Cardiac muscle cell (in vitro differentiated cells and primary cell): ENCODE measurements at regions not wholly inside any gene's neighbourhood (a gene's known extent, or its start where the extent isn't known, plus 50 kb on each side); places are given as distances from the start of the nearest gene placed in this dataset.

Experiments
- DNase-seq, 2 donors: peaks; one replicate each; pipeline versions ENCODE4 v3.0.0 to v3.0.0-alpha.2; 2010 to 2017; ENCODE audit warnings: low read depth in 1 of 2, low spot score in 1 of 2
- H3K27ac ChIP-seq: fragments of 200-600 bp; sonication (generic); 2 replicates; pipeline ENCODE4 v1.5.1; 2016
- H3K27me3 ChIP-seq: fragments of 200-600 bp; sonication (generic); 2 replicates; pipeline ENCODE4 v1.6.0; 2016; ENCODE audit warnings: control low read depth
- H3K36me3 ChIP-seq: fragments of 200-600 bp; sonication (generic); 2 replicates; pipeline ENCODE4 v1.5.1; 2016; ENCODE audit warnings: control low read depth
- H3K4me1 ChIP-seq: fragments of 200-600 bp; sonication (generic); 2 replicates; pipeline ENCODE4 v1.8.1; 2017; ENCODE audit warnings: low read depth, mild to moderate bottlenecking, mixed run types
- H3K4me3 ChIP-seq: fragments of 200-600 bp; sonication (generic); 2 replicates; pipeline ENCODE4 v1.5.1; 2016; ENCODE audit warnings: mild to moderate bottlenecking
- H3K9me3 ChIP-seq: fragments of 200-600 bp; sonication (generic); 2 replicates; pipeline ENCODE4 v1.5.1; 2017; ENCODE audit warnings: low read depth, mild to moderate bottlenecking, control low read depth
- TF ChIP-seq, protein P1 (sequence below): IDR thresholded peaks from 2 replicates; pipeline ENCODE4 v1.5.1; 2012; ENCODE audit warnings: low read depth, mild to moderate bottlenecking, low read length

DNA sequence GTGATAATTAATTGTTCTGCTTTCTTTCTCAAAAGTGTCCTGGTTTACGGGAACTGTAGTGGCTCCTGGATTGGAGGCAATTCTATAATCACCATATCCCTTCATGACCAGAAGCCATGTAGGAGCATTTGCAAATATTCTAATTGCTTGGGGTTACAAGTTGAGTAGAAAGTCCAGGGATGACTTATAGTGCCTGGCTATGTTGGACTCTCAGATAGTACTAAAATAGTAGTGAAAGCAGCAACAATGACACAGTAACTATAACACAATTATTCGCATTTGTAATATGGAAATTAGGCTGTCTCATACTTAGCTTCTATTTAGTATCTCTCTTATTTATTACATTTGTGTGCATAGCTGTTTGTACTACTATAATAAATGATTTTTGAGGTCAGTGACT, 712.5 kb upstream of the GRAMD2B start:
- no peak for DNase-seq
- no peaks in the 10 kb centered on the region for H3K27me3 ChIP-seq
- TF ChIP-seq, protein P1, sequence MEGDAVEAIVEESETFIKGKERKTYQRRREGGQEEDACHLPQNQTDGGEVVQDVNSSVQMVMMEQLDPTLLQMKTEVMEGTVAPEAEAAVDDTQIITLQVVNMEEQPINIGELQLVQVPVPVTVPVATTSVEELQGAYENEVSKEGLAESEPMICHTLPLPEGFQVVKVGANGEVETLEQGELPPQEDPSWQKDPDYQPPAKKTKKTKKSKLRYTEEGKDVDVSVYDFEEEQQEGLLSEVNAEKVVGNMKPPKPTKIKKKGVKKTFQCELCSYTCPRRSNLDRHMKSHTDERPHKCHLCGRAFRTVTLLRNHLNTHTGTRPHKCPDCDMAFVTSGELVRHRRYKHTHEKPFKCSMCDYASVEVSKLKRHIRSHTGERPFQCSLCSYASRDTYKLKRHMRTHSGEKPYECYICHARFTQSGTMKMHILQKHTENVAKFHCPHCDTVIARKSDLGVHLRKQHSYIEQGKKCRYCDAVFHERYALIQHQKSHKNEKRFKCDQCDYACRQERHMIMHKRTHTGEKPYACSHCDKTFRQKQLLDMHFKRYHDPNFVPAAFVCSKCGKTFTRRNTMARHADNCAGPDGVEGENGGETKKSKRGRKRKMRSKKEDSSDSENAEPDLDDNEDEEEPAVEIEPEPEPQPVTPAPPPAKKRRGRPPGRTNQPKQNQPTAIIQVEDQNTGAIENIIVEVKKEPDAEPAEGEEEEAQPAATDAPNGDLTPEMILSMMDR, result no peak

DNA sequence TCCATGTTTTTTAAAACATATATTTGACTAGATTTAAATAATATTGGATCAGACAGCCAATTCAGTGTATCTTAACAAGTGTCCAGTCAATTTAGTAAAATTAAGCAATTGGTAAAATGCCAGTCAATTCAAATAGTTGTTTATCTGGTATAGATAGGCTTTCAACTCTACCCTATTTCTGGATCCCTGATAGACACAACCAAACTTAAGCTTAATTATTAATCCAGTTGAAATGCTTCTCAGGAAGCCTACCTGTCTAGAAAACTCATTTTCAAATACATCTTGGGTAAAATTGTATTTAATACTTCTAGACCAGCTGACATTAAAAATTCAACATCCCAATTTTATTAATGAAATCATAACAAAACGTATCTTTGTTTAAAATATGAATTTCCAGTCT, 710.8 kb upstream of the GRAMD2B start:
- no peak for DNase-seq
- no peaks in the 10 kb centered on the region for H3K9me3 ChIP-seq
- H3K36me3 ChIP-seq, result no peaks in the 10 kb centered on the region
- H3K27me3 ChIP-seq, result no peaks in the 10 kb centered on the region
- TF ChIP-seq, protein P1, result no peak
- no peaks in the 10 kb centered on the region for H3K4me1 ChIP-seq
- H3K27ac ChIP-seq, result no peak overlapping the region
- no peak overlapping the region for H3K4me3 ChIP-seq

More for the DNA sequence above, 712.5 kb upstream of the GRAMD2B start:
- H3K27ac ChIP-seq, result no peak overlapping the region
- H3K4me1 ChIP-seq, result no peaks in the 10 kb centered on the region
- H3K9me3 ChIP-seq, result no peaks in the 10 kb centered on the region
- no peaks in the 10 kb centered on the region for H3K36me3 ChIP-seq
- H3K4me3 ChIP-seq, result no peak overlapping the region

DNA sequence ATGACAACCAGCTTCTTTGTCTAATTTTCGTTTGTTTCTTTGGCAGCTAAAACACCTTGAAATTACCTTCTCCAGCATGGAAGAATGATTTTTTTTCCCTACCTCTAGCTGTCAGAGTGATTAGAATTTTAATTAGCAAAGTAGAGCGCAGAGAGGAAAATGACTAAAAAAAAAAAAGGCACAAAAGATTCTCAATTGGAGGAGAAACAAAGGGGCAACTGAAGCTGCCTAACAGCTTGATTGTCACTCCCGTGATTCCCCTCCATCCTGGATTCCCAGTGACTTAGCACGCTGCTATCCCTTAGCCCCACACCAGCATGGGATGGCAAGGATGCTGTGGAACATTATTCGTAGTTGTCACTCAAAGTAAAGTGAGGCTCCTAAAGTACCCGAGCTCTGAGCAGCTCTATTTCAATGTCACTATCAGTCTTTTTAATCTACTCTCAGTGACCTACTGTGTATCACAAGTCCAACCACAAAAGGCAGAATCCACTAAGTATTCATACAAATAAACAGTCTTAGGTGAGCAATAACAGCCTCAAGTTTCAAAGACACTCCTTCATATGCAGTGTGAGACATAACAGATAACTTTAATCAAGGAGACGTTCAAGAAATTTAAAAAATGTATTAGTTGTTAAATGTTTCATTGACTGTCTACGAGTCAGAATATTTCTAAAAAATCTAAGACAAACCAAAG, 710.0 kb upstream of the GRAMD2B start:
- Histone ChIP-seq H3K9me3 (no peaks in the 10 kb centered on the region), H3K36me3 (no peaks in the 10 kb centered on the region), H3K27me3 (no peaks in the 10 kb centered on the region), H3K4me1 (no peaks in the 10 kb centered on the region), H3K4me3 (no peak overlapping the region), H3K27ac (no peak overlapping the region)
- no peak for DNase-seq
- TF ChIP-seq, protein P1, result no peak

DNA sequence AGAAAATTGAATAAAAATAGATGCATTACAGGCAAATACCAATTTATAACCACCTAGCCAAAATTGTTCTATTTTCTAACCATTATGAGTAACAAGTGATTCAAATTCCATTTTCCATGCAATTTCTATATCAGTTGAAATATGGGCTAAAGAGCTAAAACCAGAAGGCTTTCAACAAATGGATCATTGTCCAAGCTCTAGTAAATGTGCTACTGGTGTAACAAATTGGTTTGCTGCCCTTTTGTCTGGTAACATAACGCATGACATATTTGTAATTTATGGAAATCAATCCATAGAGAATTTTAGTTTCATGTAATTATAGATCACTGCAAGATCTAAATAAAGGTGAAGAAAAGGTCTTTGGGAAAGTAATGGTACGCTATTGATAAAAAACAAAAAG, 708.0 kb upstream of the GRAMD2B start:
- no peaks in the 10 kb centered on the region for H3K27me3 ChIP-seq
- H3K4me3 ChIP-seq, result no peak overlapping the region
- no peak overlapping the region for H3K27ac ChIP-seq
- TF ChIP-seq, protein P1, result no peak
- peaks cover 12% of the 10 kb centered on the region for H3K4me1 ChIP-seq
- no peaks in the 10 kb centered on the region for H3K9me3 ChIP-seq
- H3K36me3 ChIP-seq, result no peaks in the 10 kb centered on the region
- DNase-seq, result no peak

DNA sequence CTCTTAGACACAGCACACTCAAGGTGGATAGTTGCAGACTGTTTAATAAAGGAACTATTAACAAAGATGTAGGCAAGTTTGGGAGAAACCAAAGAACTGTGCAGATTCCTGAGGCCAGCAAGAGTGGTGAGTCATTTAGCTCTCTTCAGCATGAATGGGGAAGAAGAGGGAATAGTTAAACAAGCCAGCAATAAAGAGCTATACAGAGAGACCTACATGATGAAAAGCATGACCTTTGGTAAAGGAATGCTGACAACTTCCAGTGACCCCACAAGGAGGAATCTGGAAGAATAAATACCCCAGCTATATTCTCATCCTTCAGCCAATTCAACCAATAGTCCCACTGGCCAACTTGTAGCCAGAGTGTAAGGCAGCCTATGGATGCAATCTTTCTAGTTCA, 706.0 kb upstream of the GRAMD2B start:
- no peaks in the 10 kb centered on the region for H3K36me3 ChIP-seq
- H3K4me3 ChIP-seq, result no peak overlapping the region
- H3K27ac ChIP-seq, result no peak overlapping the region
- no peaks in the 10 kb centered on the region for H3K9me3 ChIP-seq
- no peaks in the 10 kb centered on the region for H3K27me3 ChIP-seq
- DNase-seq, result peak in 1 of 2 donors; percentile 51
- H3K4me1 ChIP-seq, result peaks cover 13% of the 10 kb centered on the region
- TF ChIP-seq, protein P1, result no peak
